B cell (primary cell): ENCODE measurements at regions not wholly inside any gene's neighbourhood (a gene's known extent, or its start where the extent isn't known, plus 50 kb on each side); places are given as distances from the start of the nearest gene placed in this dataset.

Experiments
- ATAC-seq: fragments of 200-7000 bp; cut with Tn5 transposase; one replicate; pipeline ENCODE4 v1.10.0; 2021; ENCODE audit warnings: low read depth, mild to moderate bottlenecking, moderate number of reproducible peaks, moderate library complexity
- CTCF ChIA-PET: fragments of 350-600 bp; sonication (Branson Sonifier 250); formaldehyde crosslinking; loops from one replicate; lab custom pipeline; 2021; ENCODE audit warnings: antibody characterized with exemption, inconsistent platforms; lab: Charles Lee
- POLR2A ChIA-PET: fragments of 350-600 bp; sonication (Branson Sonifier 250); formaldehyde crosslinking; loops from one replicate; lab custom pipeline; 2021; ENCODE audit warnings: antibody characterized with exemption; lab: Charles Lee
- DNase-seq: peaks from one replicate; pipeline ENCODE4 v3.0.0; 2013
- H2AFZ ChIP-seq: 2 replicates; pipeline ENCODE4 v1.6.1; 2012; ENCODE audit warnings: mild to moderate bottlenecking, low read depth, low read length; ENCODE audit not compliant: insufficient read depth, poor library complexity, severe bottlenecking
- H3K27ac ChIP-seq, 2 donors: 1 replicate in 1 of 2; 2 replicates in 1 of 2; pipeline ENCODE4 v1.5.1; 2012 to 2013; ENCODE audit warnings: low read length in 2 of 2, mild to moderate bottlenecking in 2 of 2, moderate library complexity in 1 of 2
- H3K27me3 ChIP-seq, 4 experiments: fragments of 200-600 bp in 1 of 4; sonication (generic) in 1 of 4; replicated peaks in 1 of 4; 1 replicate in 2 of 4; 2 replicates in 2 of 4; pipeline versions ENCODE4 v1.6.1 to v1.7.0; 2013 to 2016; ENCODE audit warnings: low read length in 3 of 4, mild to moderate bottlenecking in 2 of 4, mixed read lengths in 1 of 4, moderate library complexity in 1 of 4; ENCODE audit not compliant: insufficient read depth in 4 of 4, control insufficient read depth in 3 of 4; ENCODE audit errors: control extremely low read depth in 1 of 4
- H3K36me3 ChIP-seq, 2 experiments: replicated peaks in 1 of 2; 1 replicate in 1 of 2; 2 replicates in 1 of 2; pipeline versions ENCODE4 v1.6.1 to v1.7.1; 2013; ENCODE audit warnings: low read length in 1 of 2; ENCODE audit not compliant: insufficient read depth in 2 of 2, control insufficient read depth in 1 of 2; ENCODE audit errors: control extremely low read depth in 1 of 2, extremely low read depth in 1 of 2
- H3K4me1 ChIP-seq, 2 donors: fragments of 200-600 bp in 1 of 2; sonication (generic) in 1 of 2; 1 replicate in 1 of 2; 2 replicates in 1 of 2; pipeline versions ENCODE4 v1.5.1 to v1.6.1; 2013 to 2017; ENCODE audit warnings: low read length in 2 of 2; ENCODE audit not compliant: control insufficient read depth in 2 of 2, insufficient read depth in 2 of 2
- H3K4me2 ChIP-seq: replicated peaks from 2 replicates; pipeline ENCODE3; 2012; ENCODE audit warnings: mild to moderate bottlenecking, low read depth, low read length; ENCODE audit not compliant: poor library complexity, severe bottlenecking
- H3K4me3 ChIP-seq, 5 experiments: fragments of 200-600 bp in 1 of 5; sonication (generic) in 1 of 5; 1 replicate in 3 of 5; 2 replicates in 2 of 5; pipeline versions ENCODE4 v1.5.1 to v1.7.0; 2011 to 2016; ENCODE audit warnings: low read length in 4 of 5, mild to moderate bottlenecking in 4 of 5, low read depth in 2 of 5, control low read depth in 1 of 5, moderate library complexity in 1 of 5; ENCODE audit not compliant: insufficient read depth in 1 of 5; ENCODE audit errors: control extremely low read depth in 1 of 5, extremely low read depth in 1 of 5
- H3K79me2 ChIP-seq: fragments of 200-600 bp; sonication (generic); one replicate; pipeline ENCODE4 v1.6.0; 2016; ENCODE audit warnings: low read length; ENCODE audit not compliant: control insufficient read depth, insufficient read depth
- H3K9ac ChIP-seq: fragments of 200-600 bp; sonication (generic); 2 replicates; pipeline ENCODE4 v1.6.1; 2017; ENCODE audit warnings: mild to moderate bottlenecking, low read length, moderate library complexity
- H3K9me3 ChIP-seq, 3 donors: one replicate each; pipeline versions ENCODE4 v1.6.1 to v1.7.1; 2013; ENCODE audit warnings: low read length in 2 of 3; ENCODE audit not compliant: control insufficient read depth in 2 of 3, insufficient read depth in 1 of 3; ENCODE audit errors: control extremely low read depth in 1 of 3
- H4K20me1 ChIP-seq: 2 replicates; pipeline ENCODE4 v1.6.0; 2012; ENCODE audit warnings: mild to moderate bottlenecking, low read length; ENCODE audit not compliant: insufficient read depth, control insufficient read depth, poor library complexity, severe bottlenecking
- H3K27ac Mint-ChIP-seq: one replicate; pipeline ENCODE4 v1.8.0; 2021; ENCODE audit warnings: mixed read lengths
- H3K27me3 Mint-ChIP-seq: one replicate; pipeline ENCODE4 v1.8.0; 2021; ENCODE audit warnings: mixed read lengths
- H3K4me1 Mint-ChIP-seq: one replicate; pipeline ENCODE4 v1.8.0; 2021; ENCODE audit warnings: mixed read lengths
- H3K4me3 Mint-ChIP-seq: one replicate; pipeline ENCODE4 v1.8.0; 2021; ENCODE audit warnings: mixed read lengths
- H3K9me3 Mint-ChIP-seq: one replicate; pipeline ENCODE4 v1.8.0; 2022; ENCODE audit warnings: mixed read lengths; ENCODE audit not compliant: insufficient read depth
- CTCF ChIP-seq: fragments of 200-600 bp; IDR thresholded peaks from one replicate; pipeline ENCODE4 v1.8.0; 2022; ENCODE audit warnings: antibody characterized with exemption, mild to moderate bottlenecking
- EZH2 ChIP-seq: IDR thresholded peaks from 2 replicates; pipeline ENCODE4 v1.6.1; 2012; ENCODE audit warnings: borderline replicate concordance, low read depth, mild to moderate bottlenecking, moderate library complexity, low read length; ENCODE audit not compliant: insufficient read depth, poor library complexity, severe bottlenecking
- WGBS: methylation state at CpG from one replicate; pipeline ENCODE4 v1.1.5; 2013; ENCODE audit warnings: missing lambda C conversion rate; ENCODE audit not compliant: insufficient coverage; 5-methylcytosine and 5-hydroxymethylcytosine counted together
- intact Hi-C: fragments of 100-400 bp; cut with micrococcal nuclease; formaldehyde crosslinking; loops from one replicate; pipeline ENCODE4 v1.10.0; 2022

GRCh38 chr7:28323833-28324232, 88.5 kb upstream of the CREB5 start:
- CTCF ChIA-PET: no interaction called here

GRCh38 chr7:28328146-28328545, 84.2 kb upstream of the CREB5 start:
- ATAC-seq (no peak), DNase-seq (no peak)
- Mint-ChIP-seq H3K4me3 (no peak overlapping the region), H3K27me3 (peaks cover 4% of the 10 kb centered on the region), H3K9me3 (no peaks in the 10 kb centered on the region), H3K4me1 (peaks cover 20% of the 10 kb centered on the region), H3K27ac (no peak overlapping the region)
- H4K20me1 ChIP-seq: no peaks in the 10 kb centered on the region
- H3K9ac ChIP-seq: no peak overlapping the region
- peaks cover 16 to 18% of the 10 kb centered on the region in 2 donors for H3K4me1 ChIP-seq
- no peak overlapping the region for H3K4me3 ChIP-seq
- H3K27me3 ChIP-seq: no peaks in the 10 kb centered on the region
- H2AFZ ChIP-seq: no peak overlapping the region
- H3K79me2 ChIP-seq: no peaks in the 10 kb centered on the region
- H3K36me3 ChIP-seq: no peaks in the 10 kb centered on the region
- WGBS: 67% methylated on average over 1 of the region's 2 CpGs
- no peak overlapping the region for H3K4me2 ChIP-seq
- H3K9me3 ChIP-seq: no peaks in the 10 kb centered on the region
- no peak overlapping the region for H3K27ac ChIP-seq
- TF ChIP-seq EZH2 (no peak), CTCF (no peak)
- intact Hi-C loops: no loop called here
- POLR2A ChIA-PET: no interaction called here
- CTCF ChIA-PET: no interaction called here

More at GRCh38 chr7:28323833-28324232, 88.5 kb upstream of the CREB5 start:
- POLR2A ChIA-PET: no interaction called here
- ATAC-seq: no peak
- H3K9me3 Mint-ChIP-seq: no peaks in the 10 kb centered on the region
- WGBS: 97% methylated on average over 6 of the region's 7 CpGs
- Histone ChIP-seq H3K4me1 (no peaks in the 10 kb centered on the region), H3K9ac (no peak overlapping the region), H3K79me2 (no peaks in the 10 kb centered on the region), H3K4me3 (no peak overlapping the region), H2AFZ (no peak overlapping the region), H3K27me3 (peaks cover 0 to 3% (median 0%) of the 10 kb centered on the region in 4 experiments), H3K4me2 (no peak overlapping the region), H4K20me1 (no peaks in the 10 kb centered on the region), H3K36me3 (no peaks in the 10 kb centered on the region), H3K9me3 (no peaks in the 10 kb centered on the region), H3K27ac (no peak overlapping the region)
- no peak overlapping the region for H3K4me3 Mint-ChIP-seq
- no peak for DNase-seq
- peaks cover 4% of the 10 kb centered on the region for H3K27me3 Mint-ChIP-seq
- TF ChIP-seq EZH2: no peak
- TF ChIP-seq CTCF: no peak
- intact Hi-C loops: no loop called here
- no peak overlapping the region for H3K27ac Mint-ChIP-seq
- no peaks in the 10 kb centered on the region for H3K4me1 Mint-ChIP-seq
